HUDEP-2 (cell line): ENCODE measurements at regions not wholly inside any gene's neighbourhood (a gene's known extent, or its start where the extent isn't known, plus 50 kb on each side); places are given as distances from the start of the nearest gene placed in this dataset.

Experiments
- DNase-seq, 76 experiments: peaks; one replicate each; lab custom pipeline; 2025; ENCODE audit not compliant: unreplicated experiment in 76 of 76; lab: John Stamatoyannopoulos, UW

DNA sequence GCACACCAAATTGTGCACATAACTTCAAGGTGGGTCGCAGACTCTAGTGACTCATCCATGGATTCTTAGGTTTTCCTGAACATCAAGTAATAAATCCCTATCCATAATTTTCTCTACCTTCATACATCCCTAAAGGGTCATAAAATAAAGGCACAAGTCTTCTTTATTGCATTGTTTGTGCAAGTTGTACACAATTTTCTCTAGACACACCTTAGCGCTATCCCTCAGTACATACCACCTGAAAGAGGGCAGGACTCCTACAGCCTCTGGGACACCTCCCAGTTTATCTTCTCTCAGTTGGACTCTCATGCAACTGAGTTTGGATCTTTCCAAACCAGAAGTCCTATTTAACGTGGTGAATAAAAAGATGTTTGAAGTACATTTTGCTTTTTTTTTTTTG, 168.5 kb upstream of the BMP4 start:
- DNase-seq: no peak

DNA sequence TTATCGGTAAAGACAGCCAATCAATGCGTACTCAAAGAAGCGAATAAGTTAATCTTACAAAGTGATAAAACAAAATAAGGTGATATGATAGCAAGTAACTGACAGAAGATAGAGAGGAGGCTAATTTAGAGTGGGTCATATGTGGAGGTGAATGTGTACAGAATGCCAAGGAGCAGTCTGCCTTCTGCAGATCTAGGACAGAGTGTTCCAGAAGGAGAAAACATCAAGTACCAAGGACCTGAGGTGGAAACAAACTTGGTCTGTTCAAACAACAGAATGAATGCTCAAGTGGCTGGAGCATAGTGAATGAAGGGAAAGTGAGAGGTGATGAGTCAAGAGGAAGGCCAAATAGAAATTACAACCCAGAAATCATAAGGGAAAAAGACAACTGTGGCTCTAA, 170.3 kb upstream of the BMP4 start:
- DNase-seq: no peak

DNA sequence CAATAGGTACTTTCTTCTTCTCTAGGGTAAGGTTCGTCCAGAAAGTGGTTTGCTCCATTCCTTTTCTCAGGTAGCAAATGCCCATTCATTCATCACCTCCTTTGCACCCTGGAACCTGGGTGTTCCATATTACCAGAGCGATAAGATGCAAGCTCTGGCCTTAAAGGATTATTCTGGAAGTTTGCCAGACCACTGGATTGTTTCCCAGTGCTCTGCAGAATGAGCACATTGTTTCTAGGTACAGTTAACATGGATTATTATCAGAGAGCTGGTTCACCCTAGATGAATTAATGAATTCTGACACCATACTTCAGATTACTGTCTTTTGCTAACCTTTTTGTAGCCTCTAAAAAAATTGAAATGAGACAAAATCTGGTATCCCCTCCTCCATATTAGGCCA, 170.9 kb upstream of the BMP4 start:
- DNase-seq: peak in 1 of 76 experiments; percentile 3

DNA sequence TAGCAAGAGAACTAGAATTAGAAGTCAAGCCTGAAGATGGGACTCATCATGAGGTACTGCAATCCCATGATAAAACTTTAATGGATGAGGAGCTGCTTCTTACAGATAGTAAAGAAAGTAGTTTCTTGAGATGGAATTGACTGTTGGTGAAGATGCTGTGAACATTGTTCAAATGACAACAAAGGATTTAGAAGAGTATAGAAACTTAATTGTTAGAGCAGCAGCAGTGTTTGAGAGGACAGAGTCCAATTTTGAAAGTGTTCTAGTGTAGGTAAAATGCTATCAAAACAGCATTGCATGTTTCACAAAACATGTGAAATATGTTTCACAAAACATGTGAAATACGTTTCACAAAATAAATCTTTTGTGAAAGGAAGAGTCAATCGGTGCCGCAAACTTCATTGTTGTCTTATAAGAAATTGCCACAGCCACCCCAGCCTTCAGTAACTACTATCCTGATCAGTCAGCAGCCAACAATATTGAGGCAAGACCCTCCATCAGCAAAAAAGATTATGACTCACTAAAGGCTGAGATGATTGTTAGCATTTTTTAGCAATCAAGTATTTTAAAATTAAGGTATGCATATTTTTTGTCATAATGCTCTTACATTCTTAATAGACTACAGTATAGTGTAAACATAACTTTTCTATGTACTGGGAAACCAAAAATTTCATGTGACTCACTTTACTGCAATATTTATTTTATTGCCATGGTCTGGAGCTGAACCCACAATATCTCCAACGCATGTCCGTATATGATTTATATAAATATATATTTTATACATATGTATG, 173.4 kb upstream of the BMP4 start:
- DNase-seq: no peak

DNA sequence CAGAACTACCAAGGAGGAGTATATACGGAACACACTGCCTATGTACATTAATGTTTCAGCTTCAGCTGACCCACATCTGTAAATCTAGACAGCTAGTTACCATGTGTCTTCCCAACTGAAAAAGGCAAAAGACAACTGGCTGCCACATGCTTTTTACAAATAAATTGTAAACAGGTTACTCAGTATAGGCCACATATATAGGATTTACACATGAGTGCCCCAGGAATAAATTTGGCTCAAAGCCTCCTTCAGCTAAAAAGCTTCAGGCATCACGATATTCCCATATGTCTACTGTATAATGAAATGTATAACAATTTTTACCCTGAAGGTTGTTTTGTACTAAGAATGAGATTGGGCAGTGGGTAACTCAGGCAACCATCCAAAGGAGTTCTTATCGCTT, 175.9 kb upstream of the BMP4 start:
- DNase-seq: no peak

DNA sequence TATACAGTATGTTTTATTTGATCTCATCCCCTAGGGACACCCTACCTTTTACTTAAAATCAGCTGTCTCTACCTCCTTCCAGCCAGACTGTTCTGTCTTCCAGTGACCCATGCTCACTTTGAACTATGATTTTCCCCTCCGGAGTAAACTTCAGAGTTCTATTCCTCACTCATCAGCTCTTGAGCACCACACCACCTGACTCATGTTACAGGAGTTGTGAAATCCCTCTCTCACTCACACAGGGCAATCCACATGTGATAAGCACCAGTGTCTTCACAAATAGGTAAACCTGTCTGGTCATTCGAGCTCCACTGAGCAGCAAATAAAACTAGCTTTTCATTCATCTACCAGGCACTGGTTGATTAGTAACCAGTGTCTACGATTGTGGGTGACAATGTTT, 177.3 kb upstream of the BMP4 start:
- no peak for DNase-seq

DNA sequence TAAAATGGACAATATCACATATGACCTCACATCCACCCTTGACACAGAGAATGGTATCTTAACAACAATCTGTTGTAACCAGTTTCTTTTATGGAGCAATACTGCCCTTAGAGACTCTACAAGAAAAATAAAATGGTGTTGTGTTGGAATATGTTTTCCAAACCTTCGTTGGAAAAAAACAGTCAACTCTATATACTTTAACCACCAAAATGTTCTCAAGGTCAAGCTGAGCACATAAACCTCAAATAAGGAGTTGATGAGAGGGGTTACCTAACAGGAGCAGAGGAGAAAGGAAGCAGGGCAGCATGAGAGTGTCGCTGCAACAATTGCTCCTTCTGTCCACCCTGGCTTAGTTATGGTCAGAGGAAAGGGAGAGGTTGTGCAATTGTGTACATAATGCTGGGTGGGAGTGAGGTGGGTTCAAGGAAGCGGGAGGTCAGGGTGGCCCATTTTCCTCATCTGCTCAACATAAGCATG, 179.2 kb upstream of the BMP4 start:
- no peak for DNase-seq

DNA sequence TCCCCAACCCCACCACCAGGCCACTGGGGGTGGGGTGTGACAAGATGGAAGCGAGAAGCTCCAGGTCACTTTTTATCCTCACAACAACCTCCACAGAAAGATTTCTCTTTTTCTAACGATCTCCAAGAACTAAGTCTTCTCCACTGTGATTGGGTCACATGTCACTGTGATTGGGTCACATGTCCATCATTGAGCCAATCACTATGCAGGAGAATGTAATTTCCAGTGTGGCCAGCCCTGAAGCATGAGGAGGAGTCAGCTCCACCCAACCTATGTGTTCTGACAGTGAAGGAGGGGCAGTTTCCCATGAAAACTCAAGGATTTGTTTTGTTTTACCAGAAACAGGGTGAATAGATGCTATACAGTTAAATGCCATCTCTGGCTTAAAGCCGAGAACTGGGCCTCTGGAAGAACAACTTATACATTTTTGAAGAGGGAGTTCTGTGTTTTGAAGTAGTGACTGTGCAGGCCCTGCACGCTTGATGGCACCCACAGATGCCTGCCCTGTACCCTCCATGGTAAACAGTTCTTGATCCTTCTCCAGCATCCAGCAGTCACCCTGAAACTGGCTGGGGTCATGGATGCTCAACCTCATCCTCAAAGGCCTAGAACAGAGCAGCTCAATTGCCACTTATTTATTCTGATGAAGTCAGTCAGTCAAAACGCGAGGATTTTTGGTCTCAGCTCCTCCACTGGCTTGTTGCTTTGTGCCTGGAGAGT, 180.4 kb upstream of the BMP4 start:
- no peak for DNase-seq

DNA sequence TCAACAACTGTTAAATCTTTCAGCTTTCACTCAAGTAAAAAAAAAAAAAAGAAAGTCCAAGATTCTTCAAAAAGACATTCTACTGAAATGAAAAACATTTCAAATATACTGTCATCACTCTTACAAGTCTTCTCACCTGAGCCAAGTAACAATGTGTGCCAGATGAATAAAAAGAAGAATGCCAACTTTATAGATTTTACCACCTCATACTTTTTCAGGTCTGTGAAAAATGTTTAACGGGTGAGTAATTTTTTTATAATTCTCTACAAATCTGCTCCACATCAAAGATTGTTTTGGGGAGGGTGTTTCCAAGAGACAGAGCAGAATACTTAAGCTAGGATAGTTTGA, 181.0 kb upstream of the BMP4 start:
- no peak for DNase-seq

DNA sequence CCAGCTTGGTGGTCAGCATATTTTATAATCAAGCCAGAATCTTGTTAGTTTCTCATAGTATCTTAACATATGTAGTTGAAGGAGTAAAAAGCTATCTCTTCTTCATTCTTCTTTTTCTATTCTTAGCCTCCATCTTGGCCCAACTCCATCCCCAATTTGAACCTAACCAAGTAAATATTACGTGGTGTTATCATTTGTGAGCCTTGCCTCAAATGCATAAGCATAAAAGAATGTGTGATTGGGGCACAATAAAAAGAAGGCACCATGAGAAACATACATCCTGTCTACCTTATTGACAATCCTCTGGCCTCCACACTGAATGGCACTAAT, 181.4 kb upstream of the BMP4 start:
- no peak for DNase-seq

DNA sequence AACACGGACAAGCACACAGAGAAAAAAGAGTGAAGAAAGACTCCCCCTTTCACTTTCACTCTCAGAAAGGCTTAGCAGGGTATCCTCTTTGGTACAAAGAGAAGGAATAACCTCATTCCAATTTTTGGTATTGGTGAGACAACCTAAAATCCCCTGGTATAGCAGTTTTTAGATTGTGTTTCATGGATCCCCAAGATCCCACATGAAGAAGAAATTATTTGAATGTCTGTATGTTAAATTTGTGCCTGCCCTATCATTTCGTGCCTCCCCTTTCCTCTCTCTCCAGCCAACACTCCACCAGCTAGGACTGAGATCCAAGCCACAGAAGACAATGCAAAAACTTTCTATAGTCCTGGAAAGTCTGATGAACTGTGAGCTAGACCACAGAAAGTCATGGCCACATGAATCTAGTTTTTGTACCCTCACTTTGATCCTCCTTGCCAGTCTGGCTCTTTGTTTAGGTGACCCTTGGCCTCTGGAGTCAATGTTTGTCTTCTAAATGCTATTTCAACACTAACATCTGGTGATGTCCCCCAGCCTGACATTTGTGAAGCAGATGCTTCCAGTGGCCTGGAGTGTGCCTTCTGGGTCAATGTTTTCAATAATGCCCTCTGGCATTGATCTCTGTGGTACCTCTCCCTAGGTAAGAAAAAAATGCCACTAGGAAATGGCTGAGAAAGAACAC, 181.9 kb upstream of the BMP4 start:
- no peak for DNase-seq

DNA sequence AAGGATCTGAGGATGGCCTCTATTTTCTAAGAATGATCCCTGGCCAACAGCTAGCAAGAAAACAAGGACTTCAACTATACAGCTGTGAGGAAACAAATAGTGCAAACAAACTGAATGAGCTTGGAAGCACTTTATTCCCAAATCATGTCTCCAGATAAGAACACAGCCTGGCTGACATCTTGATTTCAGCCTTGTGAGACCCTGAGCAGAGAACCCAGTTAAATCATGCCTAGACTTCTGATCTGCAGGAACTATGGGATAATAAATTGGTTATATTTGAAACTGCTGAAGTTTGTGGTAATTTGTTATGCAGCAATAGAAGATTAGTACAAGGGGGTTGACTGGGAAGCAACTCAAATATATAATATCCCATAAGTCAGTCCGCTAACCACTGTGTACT, 183.9 kb upstream of the BMP4 start:
- no peak for DNase-seq

DNA sequence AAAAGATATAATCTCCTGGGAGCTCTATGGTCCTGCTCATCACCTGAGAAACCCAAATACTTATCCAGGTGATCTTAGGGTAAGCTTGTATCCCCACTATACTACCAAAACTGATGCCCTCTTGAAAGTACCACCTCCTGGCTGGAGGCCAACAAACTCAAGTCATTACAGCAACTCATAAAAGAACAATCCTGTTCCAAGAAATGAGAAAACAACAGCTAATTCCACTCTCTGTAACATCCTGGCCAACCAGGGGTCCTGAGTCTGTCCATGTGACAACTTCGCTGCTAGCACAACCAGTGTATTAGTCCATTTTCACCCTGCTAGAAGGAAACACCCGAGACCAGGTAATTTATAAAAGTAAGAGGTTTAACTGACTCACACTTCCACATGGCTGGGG, 190.0 kb upstream of the BMP4 start:
- DNase-seq: no peak

DNA sequence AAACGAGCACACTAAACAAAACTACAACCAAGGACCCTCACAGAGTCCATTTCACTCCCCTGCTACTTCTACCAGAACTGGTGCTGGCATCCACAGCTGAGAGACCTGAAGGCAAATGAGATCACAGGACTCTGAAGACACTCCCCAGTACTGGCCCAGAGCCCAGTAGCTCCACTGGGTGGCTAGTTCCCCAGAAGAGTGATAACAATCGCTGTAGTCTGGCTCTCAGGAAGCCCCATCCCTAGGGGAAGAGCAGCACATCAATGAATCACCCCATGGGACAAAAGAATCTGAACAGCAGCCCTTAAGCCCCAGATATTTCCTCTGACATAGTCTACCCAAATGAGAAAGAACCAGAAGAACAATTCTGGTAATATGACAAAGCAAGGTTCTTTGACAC, 190.7 kb upstream of the BMP4 start:
- peak in 4 of 76 experiments; percentile 1 to 13 (median 6) for DNase-seq

DNA sequence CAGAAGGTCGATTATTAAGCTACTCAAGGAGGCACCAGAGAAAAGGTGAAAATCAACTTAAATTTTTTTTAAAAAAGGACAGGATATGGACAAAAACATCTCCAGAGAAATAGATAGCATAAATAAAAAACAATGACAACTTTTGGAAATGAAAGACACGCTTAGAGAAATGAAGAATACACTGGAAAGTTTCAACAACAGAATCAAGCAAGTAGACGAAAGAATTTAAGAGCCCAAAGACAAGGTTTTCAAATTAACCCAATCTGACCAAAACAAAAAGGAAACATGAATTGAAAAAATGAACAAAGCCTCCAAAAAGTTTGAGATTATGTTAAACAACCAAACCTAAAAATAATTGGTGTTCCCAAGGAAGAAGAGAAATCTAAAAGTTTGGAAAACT, 191.1 kb upstream of the BMP4 start:
- DNase-seq: no peak

DNA sequence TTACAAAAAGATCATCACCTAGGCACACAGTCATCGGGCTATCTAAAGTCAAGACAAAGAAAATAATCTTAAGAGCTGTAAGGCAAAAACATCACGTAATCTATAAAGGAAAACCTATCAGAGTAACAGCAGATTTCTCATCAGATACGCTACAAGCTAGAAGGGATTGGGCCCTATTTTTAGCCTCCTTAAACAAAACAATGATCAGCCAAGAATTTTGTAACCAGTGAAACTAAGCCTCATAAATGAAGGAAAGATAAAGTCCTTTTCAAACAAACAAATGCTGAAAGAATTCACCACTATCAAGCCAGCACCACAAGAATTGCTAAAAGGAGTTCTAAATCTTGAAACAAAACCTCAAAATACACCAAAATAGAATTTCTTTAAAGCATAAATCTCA, 191.6 kb upstream of the BMP4 start:
- no peak for DNase-seq

DNA sequence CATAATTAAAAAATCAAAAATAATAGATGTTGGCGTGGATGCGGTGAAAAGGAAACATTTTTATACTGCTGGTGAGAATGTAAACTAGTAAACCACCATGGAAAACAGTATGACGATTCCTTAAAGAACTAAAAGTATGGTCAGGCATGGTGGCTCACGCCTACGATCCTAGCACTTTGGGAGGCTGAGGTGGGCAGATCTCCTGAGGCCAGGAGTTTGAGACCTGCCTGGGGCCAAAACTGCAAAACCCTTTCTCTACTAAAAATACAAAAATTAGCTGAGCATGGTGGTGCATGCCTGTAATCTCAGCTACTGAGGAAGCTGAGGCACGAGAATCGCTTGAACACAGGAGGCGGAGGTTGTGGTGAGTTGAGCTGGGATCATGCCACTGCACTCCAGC, 195.7 kb upstream of the BMP4 start:
- no peak for DNase-seq

DNA sequence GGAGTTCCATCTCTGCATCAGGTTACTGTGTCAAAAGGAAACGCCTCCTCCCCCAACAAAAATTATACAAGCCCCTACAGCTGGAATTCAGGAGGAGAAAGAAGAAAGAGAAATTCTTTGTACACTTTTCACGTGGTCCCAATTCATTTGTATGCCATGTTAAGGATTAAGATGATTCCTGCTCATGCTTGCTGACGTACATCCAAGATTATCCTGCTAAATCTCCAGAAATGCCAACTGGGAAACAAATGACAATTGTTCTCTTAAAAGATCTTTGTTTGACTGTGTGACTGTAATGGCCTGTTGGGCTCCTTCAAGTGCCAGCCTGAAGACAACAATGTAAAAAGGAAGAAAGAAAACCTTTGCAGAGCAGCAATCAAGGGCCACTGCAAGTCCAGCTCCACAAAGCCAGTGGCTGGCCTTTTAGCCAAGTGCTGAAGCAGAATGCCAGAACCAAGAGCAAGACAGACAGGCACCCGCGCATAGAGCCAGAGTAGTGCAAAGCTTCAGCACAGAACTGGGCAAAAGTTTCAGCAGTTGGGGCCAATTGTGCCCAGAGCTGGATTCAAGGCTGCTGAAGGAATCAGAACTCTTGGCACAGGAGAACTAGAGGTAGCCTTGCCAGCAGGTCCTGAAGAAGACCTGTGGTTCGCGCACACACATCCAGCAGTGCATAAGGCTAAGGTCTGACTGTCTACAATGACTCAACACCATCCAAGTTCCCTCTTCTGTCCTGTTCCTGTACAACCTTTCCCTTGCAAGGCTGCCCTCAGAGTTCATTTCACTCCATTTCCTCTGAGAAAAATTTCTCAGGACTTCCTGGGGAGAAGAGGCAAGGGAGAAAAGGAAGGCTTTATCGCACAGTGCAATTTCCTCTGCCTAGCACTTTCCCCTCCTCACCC, 209.7 kb upstream of the BMP4 start:
- DNase-seq: no peak

DNA sequence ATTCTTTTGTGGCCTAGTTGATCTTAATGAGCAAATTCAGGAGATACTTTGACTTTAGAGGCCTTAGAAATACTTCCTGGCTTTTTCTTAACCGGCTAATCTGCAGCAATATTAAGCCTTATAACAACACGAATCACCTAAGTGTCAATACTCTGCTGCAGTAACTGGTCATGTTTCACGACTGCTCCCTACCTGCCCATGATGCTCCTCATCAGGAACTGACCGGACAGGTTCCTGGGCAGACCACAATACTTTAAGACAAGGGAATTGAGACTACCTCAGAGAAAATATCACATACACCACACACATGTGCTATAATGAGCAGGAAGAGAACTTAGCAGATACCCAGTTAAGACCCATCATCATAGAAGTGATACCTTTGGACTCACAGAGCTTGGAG, 211.9 kb upstream of the BMP4 start:
- DNase-seq: no peak

DNA sequence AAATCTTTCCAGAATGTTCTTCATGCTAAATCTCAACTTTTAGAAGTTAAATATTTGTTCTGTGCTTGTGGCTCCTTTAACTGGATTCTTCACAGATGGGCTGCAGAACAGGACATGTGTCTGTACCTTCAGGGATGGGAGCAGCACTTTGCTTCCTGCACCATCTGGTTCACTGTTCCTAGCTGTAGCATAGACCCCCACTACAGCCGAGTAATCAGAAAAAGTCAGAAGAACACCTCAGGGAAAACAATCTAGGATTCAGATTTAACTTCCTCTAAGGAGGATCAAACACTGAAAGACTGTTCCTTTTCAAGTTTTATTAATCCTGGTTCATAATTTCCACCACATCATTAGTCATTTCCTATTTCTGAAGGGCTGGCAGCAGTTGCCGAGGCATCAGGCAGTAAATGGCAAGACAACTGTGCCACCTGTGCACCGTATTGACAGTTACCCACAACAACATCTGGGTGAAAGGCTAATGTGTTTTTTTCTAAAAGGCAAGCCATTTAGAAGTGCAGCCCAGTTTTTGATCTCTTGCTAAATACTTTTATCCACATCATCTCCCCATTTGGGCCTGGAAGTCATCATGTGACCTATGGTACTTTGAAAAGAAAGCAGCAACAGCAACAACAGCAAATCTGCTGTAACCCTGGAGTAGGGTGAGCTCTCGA, 212.8 kb upstream of the BMP4 start:
- DNase-seq: no peak
